Activated CD8-positive, alpha-beta T cell treated with anti-CD3 and anti-CD28 coated beads, Interleukin-2, amount 10 ng/mL, durations not matched to agents 7 days and 5 days (primary cell): ENCODE measurements at regions not wholly inside any gene's neighbourhood (a gene's known extent, or its start where the extent isn't known, plus 50 kb on each side); places are given as distances from the start of the nearest gene placed in this dataset.
"Not testable (repeated sequence)": the region's sequence is repeated elsewhere in the genome, so short reads cannot be mapped to it uniquely, and the experiment has no call there.

Experiments
- ATAC-seq: fragments of 150-1000 bp; cut with Tn5 transposase; one replicate; pipeline ENCODE4 v1.10.0; 2021; ENCODE audit warnings: moderate library complexity
- CTCF ChIA-PET: fragments of 350-600 bp; sonication (Branson Sonifier 250); formaldehyde crosslinking; loops from one replicate; lab custom pipeline; 2021; ENCODE audit warnings: antibody characterized with exemption; lab: Charles Lee
- POLR2A ChIA-PET: fragments of 350-600 bp; sonication (Branson Sonifier 250); formaldehyde crosslinking; loops from one replicate; lab custom pipeline; 2021; ENCODE audit warnings: antibody characterized with exemption; lab: Charles Lee
- DNase-seq: peaks from one replicate; pipeline ENCODE4 v3.0.0-alpha.2; 2020
- H3K27ac Mint-ChIP-seq: one replicate; pipeline ENCODE4 v1.8.0; 2021; ENCODE audit warnings: mild to moderate bottlenecking, mixed read lengths
- H3K27me3 Mint-ChIP-seq: one replicate; pipeline ENCODE4 v1.8.0; 2021; ENCODE audit warnings: low read depth, mixed read lengths
- H3K36me3 Mint-ChIP-seq: one replicate; pipeline ENCODE4 v1.8.0; 2021; ENCODE audit warnings: low read depth, mixed read lengths
- H3K4me1 Mint-ChIP-seq: one replicate; pipeline ENCODE4 v1.8.0; 2021; ENCODE audit warnings: low read depth, mixed read lengths
- H3K4me3 Mint-ChIP-seq: one replicate; pipeline ENCODE4 v1.8.0; 2021; ENCODE audit warnings: mild to moderate bottlenecking, mixed read lengths
- H3K9me3 Mint-ChIP-seq: one replicate; pipeline ENCODE4 v1.8.0; 2022; ENCODE audit warnings: mixed read lengths; ENCODE audit not compliant: insufficient read depth

DNA sequence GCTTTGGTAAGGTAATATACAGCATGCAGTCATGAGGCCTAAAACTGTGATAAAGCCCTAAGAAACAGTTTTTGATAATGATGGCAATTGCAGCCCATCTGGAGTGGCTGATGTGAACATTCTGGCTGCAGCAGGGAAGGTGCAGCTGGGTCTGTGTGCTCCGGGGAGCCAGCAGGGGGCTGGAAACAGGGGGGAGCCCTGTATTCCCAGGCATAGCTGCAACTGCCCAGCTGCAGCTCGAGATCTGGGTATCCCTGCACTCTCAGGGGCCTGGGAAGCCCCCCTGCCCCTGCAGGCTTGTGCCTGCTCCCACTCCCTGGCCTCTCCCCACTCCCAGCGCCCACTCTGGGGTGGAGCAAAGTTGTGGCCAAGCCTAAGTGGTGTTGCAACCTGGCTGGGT is 95.6 kb downstream of the RRAGB start:
- Mint-ChIP-seq H3K36me3 (no peaks in the 10 kb centered on the region), H3K9me3 (no peaks in the 10 kb centered on the region), H3K4me1 (no peaks in the 10 kb centered on the region), H3K27ac (no peak overlapping the region), H3K27me3 (no peaks in the 10 kb centered on the region), H3K4me3 (no peak overlapping the region)
- ChIA-PET CTCF (no interaction called here), POLR2A (no interaction called here)
- ATAC-seq: no peak
- DNase-seq: no peak

DNA sequence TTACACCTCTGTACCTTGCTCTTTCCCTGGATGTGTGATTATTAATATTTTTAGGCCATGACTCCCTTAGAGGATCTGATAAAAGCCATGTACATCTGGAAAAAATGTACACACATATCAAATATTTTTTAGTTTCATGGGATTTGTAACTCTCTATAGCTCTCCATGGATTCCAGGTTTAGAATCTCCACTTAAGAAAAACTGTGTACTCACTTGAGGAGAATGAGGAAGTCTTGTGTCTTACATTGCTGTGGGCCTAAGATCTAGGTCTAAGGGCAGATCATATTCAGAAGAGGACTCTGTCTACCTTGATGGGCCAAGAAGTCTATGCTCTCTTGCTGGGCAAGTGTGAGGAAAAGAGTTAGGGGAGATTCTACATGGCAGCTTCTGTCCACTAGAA is 98.0 kb downstream of the RRAGB start:
- ChIA-PET POLR2A (interaction anchor here (0.5 kb wide), 1 partner anchor 225 kb away, joined by 4 read pairs; no protein-coding TSS in a partner anchor), CTCF (no interaction called here)
- Mint-ChIP-seq H3K36me3 (no peaks in the 10 kb centered on the region), H3K27me3 (no peaks in the 10 kb centered on the region), H3K27ac (no peak overlapping the region), H3K9me3 (no peaks in the 10 kb centered on the region), H3K4me3 (no peak overlapping the region), H3K4me1 (no peaks in the 10 kb centered on the region)
- ATAC-seq (no peak), DNase-seq (no peak)

DNA sequence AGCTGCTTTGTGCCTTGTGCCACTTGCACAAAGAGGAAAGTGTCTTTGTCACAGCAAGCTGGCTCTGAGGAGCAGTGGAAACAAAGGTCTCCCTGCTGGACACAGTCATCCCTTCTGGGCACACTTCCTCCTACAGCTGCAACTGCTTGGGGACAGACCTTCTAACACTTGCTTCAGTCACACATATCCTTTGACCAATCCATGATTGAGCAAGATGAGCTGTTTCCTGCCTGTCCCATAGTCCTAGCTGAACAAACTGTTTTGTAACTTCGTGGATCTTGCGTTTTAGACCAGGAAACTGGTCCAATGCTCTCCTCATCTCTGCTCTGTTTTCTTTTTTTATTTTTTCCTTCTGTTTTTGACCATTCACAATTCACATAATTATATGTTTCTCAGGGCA is 98.5 kb downstream of the RRAGB start:
- DNase-seq (no peak), ATAC-seq (no peak)
- CTCF ChIA-PET: no interaction called here
- Mint-ChIP-seq H3K4me3 (no peak overlapping the region), H3K4me1 (no peaks in the 10 kb centered on the region), H3K9me3 (no peaks in the 10 kb centered on the region), H3K36me3 (no peaks in the 10 kb centered on the region), H3K27ac (no peak overlapping the region), H3K27me3 (no peaks in the 10 kb centered on the region)
- POLR2A ChIA-PET: interaction anchor here (0.5 kb wide), 1 partner anchor 225 kb away, joined by 4 read pairs; no protein-coding TSS in a partner anchor

DNA sequence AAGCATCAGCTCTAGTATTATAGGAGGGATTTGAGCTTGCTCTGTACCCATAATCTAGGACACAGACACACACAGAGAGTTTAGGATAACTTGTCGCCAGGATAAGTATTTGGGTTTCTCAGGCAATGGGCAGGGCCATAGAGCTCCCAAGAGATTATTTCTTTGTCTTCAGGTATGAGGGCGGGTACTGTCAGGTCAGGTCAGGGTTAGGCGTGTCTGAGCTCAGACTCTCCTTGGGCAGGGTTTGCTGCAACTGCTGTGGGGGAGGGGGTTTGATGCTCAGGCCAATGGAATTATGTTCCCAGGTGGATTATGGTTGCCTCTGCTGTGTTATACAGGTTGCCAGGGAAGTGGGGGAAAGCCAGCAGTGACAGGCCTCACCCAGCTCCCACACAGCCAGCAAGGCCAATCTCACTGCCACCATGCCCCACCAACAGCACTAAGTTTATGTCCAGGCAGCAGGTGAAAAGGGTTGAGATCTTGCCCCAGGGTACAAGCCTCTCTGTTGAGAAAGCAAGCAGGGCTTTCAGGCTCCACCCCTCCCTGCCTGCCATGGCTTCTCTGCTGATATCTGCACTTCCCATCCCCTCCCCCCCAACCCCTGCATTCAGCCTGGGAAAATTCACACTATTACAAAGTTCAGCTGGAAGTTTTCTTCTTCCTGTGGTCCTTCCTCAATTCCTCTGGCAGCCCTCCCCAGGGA is 101.3 kb downstream of the RRAGB start:
- no peaks in the 10 kb centered on the region for H3K27me3 Mint-ChIP-seq
- no peak overlapping the region for H3K4me3 Mint-ChIP-seq
- ATAC-seq: no peak
- H3K9me3 Mint-ChIP-seq: no peaks in the 10 kb centered on the region
- no peaks in the 10 kb centered on the region for H3K4me1 Mint-ChIP-seq
- H3K36me3 Mint-ChIP-seq: no peaks in the 10 kb centered on the region
- H3K27ac Mint-ChIP-seq: no peak overlapping the region
- DNase-seq: no peak
- ChIA-PET CTCF (no interaction called here), POLR2A (no interaction called here)

DNA sequence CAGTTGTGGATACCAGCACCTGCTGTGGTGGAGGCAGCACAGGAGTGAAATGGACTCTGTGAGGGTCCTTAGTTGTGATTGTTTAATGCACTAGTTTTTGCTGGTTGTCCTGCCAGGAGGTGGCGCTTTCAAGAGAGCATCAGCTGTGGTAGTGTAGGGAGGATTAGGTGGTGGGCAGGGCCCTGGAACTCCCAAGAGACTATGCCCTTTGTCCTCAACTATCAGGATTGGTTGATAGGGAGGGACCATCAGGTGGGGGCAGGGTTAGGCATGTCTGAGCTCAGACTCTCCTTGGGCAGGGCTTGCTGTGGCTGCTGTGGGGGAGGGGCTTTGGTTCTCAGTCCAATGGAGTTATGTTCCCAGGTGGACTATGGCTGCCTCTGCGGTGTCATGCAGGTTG is 121.9 kb downstream of the RRAGB start:
- Mint-ChIP-seq H3K36me3 (no peaks in the 10 kb centered on the region), H3K27me3 (no peaks in the 10 kb centered on the region), H3K4me1 (no peaks in the 10 kb centered on the region), H3K4me3 (no peak overlapping the region), H3K27ac (no peak overlapping the region), H3K9me3 (no peaks in the 10 kb centered on the region)
- DNase-seq: no peak
- POLR2A ChIA-PET: no interaction called here
- no peak for ATAC-seq
- CTCF ChIA-PET: no interaction called here

DNA sequence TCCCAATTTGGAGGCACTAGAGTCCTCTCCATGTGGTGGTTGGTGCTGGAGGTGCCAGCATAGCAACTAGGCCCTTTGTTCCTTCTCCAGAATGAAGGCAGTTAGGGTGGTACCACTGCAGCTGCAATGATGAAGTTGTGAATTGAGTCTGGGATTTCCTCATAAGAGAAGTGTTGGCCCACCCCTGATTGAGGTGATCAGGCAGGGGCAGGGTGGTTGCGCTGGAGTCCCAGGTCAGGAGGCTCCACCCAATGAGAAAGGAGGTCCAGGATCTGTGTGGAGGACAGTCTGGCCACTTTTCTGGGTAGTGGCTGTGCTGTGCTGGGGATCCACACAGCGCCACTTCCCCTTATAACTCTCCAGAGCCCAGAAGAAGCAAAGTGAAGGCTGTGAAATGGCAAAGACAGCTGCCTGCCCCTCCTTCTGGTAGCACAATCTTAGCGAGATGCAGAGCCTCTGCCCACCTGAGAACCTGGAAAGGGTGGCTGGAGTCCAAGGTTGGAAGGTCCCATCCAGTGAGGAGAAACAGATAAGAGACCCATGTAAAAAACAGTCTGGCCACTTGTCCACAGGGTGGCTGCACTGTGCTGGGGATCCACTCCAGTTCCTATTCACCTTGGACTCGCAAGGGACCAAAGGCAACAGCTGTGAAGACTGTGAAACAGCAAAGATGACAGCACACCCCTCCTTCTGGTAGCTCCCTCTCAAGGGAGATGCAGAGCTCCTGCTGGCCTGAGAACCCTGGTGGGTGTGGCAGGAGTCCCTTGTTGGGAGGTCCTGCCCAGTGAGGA is 124.6 kb downstream of the RRAGB start:
- POLR2A ChIA-PET: no interaction called here
- Mint-ChIP-seq H3K4me1 (no peaks in the 10 kb centered on the region), H3K27me3 (no peaks in the 10 kb centered on the region), H3K27ac (no peak overlapping the region), H3K36me3 (no peaks in the 10 kb centered on the region), H3K9me3 (no peaks in the 10 kb centered on the region), H3K4me3 (no peak overlapping the region)
- CTCF ChIA-PET: no interaction called here
- DNase-seq (no peak), ATAC-seq (no peak)

DNA sequence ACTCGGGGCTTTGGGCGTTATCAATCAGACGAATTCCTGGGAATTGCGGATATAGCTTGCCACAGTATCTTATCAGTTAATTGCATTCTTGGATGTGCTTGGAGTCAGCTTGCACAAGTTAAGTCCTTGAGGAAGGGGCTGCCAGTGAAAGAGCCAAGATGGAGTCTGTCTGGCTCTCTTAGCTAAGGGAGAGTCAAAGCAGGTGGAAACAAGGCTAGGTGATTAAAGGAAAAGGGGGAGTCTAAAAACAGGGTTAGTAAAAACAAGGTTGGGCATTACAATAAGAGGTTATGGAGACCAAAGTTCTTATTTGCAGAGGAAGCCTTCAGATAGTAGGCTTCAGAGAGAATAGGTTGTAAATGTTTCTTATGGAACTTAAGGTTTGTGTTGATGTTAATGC is 149.2 kb downstream of the RRAGB start:
- H3K27ac Mint-ChIP-seq, DNase-seq, H3K9me3 Mint-ChIP-seq, ATAC-seq, POLR2A ChIA-PET, H3K36me3 Mint-ChIP-seq, H3K4me3 Mint-ChIP-seq, CTCF ChIA-PET, H3K27me3 Mint-ChIP-seq: not testable (repeated sequence)
- peaks cover 14% of the 10 kb centered on the region for H3K4me1 Mint-ChIP-seq

DNA sequence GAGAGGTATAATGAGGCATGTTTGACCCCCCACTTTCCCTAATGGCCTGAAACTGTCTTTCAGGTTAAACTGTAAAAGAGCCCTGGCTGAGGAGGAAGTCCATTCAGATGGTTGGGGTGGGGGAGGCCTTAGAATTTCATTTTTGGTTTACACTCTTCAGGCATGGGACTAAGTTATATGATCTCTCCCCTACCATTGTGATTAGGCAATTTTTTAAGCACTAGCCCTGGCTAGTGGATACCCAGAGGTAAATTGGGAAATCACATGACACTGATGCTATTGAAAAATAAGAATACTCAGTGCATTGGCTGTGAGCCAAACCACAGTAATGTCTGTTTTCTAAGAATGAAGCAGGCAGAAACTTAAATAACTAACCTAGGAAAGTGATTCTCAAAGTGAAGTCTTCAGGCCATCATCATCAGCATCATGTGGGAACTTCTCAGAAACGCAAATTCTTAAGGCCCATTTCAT is 149.7 kb downstream of the RRAGB start:
- Mint-ChIP-seq H3K27me3 (peaks cover 7% of the 10 kb centered on the region), H3K4me3 (no peak overlapping the region), H3K36me3 (no peaks in the 10 kb centered on the region), H3K4me1 (peaks cover 14% of the 10 kb centered on the region), H3K27ac (no peak overlapping the region), H3K9me3 (no peaks in the 10 kb centered on the region)
- DNase-seq (peak; percentile 21), ATAC-seq (no peak)
- CTCF ChIA-PET: no interaction called here
- POLR2A ChIA-PET: no interaction called here

DNA sequence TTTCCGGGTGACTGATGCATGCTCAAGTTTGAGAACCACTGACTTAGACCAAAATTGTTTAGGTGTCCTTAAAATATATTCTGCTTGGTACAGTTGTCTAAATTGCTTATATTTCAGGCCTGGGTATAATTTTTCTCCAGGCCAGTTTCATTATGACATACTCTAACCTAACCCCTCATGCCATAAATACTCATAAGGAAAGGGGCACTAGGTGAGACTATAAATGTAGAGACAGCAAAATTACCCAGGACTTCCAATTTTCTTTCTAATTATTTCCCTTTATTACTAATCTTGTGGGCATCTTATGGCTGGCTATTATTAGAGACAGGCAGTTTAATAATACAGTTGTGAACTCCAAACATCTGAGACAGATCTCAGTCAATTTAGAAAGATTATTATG is 150.2 kb downstream of the RRAGB start:
- no peak overlapping the region for H3K27ac Mint-ChIP-seq
- ATAC-seq: no peak
- CTCF ChIA-PET: no interaction called here
- no peak for DNase-seq
- no peak overlapping the region for H3K4me3 Mint-ChIP-seq
- H3K9me3 Mint-ChIP-seq: no peaks in the 10 kb centered on the region
- POLR2A ChIA-PET: no interaction called here
- H3K4me1 Mint-ChIP-seq: peaks cover 14% of the 10 kb centered on the region
- H3K27me3 Mint-ChIP-seq: peaks cover 7% of the 10 kb centered on the region
- H3K36me3 Mint-ChIP-seq: no peaks in the 10 kb centered on the region

DNA sequence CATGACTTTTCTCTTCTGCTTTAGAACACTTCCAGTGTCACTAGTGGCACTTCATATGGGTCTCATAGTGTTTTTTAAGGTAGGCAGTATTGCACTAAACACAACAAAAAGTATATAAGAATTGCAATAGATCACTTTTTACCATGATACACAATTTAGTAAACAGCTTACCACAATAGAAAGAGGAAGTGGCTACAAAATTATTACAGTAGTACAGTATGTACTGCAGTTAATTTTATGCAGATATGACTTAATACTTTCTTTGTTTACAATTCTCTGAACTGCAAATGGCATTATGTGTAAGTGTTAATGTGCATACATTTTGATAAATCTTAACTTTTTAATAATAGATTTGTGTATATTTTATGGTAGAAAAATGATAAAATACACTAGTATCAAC is 157.3 kb downstream of the RRAGB start:
- no peak overlapping the region for H3K4me3 Mint-ChIP-seq
- H3K27ac Mint-ChIP-seq: no peak overlapping the region
- POLR2A ChIA-PET: no interaction called here
- peaks cover 3% of the 10 kb centered on the region for H3K27me3 Mint-ChIP-seq
- H3K36me3 Mint-ChIP-seq: no peaks in the 10 kb centered on the region
- CTCF ChIA-PET: no interaction called here
- ATAC-seq: no peak
- no peaks in the 10 kb centered on the region for H3K4me1 Mint-ChIP-seq
- no peaks in the 10 kb centered on the region for H3K9me3 Mint-ChIP-seq
- no peak for DNase-seq

DNA sequence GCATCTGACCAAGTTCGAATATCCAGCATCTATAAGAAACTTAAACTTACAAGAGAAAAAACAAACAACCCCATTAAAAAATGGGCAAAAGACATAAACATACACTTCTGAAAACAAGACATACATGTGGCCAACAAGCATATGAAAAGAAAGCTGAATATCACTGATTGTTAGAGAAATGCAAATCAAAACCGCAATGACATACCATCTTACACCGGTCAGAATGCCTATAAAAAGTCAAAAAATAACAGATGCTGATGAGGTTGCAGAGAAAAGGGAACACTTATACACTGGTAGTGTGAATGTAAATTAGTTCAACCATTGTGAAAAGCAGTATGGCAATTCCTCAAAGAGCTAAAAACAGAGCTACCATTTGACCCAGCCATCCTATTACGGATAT is 166.0 kb downstream of the RRAGB start:
- H3K36me3 Mint-ChIP-seq, CTCF ChIA-PET, H3K27me3 Mint-ChIP-seq, H3K4me1 Mint-ChIP-seq, H3K4me3 Mint-ChIP-seq, POLR2A ChIA-PET, H3K27ac Mint-ChIP-seq, DNase-seq, ATAC-seq, H3K9me3 Mint-ChIP-seq: not testable (repeated sequence)

DNA sequence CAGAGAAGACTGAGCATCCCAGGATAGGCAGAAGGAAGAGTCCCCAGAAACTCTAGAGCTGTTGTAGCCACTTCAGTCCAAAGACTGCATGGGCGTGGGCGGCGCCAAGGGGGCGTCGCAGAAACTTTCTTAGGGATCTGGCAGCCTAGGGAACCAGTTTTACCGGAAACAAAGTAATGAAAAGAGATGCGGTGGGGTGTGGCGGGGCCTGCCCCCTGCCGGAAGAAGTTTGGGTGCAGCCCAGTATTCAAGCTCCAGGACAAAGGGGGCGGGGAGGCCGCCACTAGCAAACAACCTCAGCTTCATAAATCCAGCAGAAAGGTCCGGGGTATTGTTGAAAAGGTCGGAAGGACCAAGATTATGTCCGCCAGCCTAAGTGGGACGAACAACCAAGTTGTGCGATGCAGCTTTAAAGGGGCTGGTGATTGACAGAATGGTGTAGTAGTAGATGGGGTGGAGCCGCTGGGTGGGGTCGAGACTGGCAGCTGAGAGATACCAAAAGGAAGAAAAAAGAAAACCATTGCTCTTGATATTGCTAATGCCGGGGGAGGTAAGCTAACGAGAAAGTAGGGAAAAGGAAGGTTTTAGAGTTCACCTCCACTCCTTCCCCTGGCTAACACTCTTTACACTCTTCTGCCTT is 190.5 kb downstream of the RRAGB start:
- ChIA-PET POLR2A (interaction anchor here (0.6 to 1.3 kb wide), 2 partner anchors 342 to 419 kb away, joined by 3 to 6 read pairs; no protein-coding TSS in a partner anchor), CTCF (interaction anchor here (0.7 to 2.0 kb wide), 13 partner anchors 12 to 1016 kb away, joined by 3 to 14 read pairs (median 4); partner anchors contain the start of genes MAGEH1, NBDY and RRAGB)
- peaks cover 16% of the 10 kb centered on the region for H3K4me1 Mint-ChIP-seq
- ATAC-seq: peak; percentile 74
- H3K9me3 Mint-ChIP-seq: no peaks in the 10 kb centered on the region
- peak overlapping the region; percentile 86 for H3K27ac Mint-ChIP-seq
- H3K4me3 Mint-ChIP-seq: peak overlapping the region; percentile 88
- DNase-seq: peak; percentile 69
- H3K36me3 Mint-ChIP-seq: no peaks in the 10 kb centered on the region
- H3K27me3 Mint-ChIP-seq: peaks cover 2% of the 10 kb centered on the region
